ENCODE measurements at regions not wholly inside any gene's neighbourhood (a gene's known extent, or its start where the extent isn't known, plus 50 kb on each side); places are given as distances from the start of the nearest gene placed in this dataset.

DNA sequence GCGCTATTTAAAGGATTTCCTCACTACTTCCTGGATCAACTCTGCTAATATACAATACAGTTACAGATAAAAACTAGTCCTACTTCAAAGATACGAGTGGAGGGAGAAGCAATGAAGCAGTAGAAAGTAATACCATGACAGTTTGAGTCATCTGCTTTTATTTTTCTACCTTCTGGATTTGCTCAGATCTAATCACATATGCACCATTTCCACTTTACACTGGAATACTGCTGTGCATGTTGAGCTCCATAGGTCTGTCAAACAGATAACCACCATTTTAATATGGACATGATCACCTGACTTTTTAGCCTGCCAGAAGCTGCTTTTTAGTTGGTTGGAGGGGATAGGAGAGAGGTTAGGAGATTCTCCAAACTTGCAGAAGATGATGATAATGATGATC, 92.5 kb downstream of the MMUT start:
- intact Hi-C loops (cut with DNase I), result no loop called here
- DNase-seq (ENCODE audit: low spot score in 2 of 2), result no peak
- H3K27ac ChIP-seq, result no peak overlapping the region
- H3K9me3 ChIP-seq, result no peaks in the 10 kb centered on the region
- H3K4me1 ChIP-seq, result no peaks in the 10 kb centered on the region
- no peaks in the 10 kb centered on the region for H3K36me3 ChIP-seq
- no peak overlapping the region for H3K4me3 ChIP-seq
- TF ChIP-seq, protein P1, sequence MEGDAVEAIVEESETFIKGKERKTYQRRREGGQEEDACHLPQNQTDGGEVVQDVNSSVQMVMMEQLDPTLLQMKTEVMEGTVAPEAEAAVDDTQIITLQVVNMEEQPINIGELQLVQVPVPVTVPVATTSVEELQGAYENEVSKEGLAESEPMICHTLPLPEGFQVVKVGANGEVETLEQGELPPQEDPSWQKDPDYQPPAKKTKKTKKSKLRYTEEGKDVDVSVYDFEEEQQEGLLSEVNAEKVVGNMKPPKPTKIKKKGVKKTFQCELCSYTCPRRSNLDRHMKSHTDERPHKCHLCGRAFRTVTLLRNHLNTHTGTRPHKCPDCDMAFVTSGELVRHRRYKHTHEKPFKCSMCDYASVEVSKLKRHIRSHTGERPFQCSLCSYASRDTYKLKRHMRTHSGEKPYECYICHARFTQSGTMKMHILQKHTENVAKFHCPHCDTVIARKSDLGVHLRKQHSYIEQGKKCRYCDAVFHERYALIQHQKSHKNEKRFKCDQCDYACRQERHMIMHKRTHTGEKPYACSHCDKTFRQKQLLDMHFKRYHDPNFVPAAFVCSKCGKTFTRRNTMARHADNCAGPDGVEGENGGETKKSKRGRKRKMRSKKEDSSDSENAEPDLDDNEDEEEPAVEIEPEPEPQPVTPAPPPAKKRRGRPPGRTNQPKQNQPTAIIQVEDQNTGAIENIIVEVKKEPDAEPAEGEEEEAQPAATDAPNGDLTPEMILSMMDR (IDR thresholded peaks at IDR 0.05), result no peak
- no peaks in the 10 kb centered on the region for H3K27me3 ChIP-seq

DNA sequence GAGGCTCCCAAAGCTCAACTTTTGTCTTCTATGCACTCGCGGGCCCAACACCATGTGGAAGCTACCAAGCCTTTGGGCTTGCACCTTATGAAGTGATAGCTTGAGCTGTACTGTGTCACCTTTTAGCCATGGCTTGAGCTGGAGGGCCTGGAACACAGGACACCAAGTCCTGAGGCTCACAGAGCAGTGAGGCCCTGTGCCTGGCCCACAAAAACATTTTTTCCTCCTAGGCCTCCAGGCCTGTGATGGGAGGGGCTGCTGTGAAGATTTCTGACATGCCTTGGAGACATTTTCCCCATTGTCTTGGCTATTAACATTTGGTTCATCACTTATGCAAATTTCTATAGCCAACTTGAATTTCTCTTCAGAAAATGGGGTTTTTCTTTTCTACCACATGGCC, 96.5 kb downstream of the MMUT start:
- H3K36me3 ChIP-seq, result no peaks in the 10 kb centered on the region

DNA sequence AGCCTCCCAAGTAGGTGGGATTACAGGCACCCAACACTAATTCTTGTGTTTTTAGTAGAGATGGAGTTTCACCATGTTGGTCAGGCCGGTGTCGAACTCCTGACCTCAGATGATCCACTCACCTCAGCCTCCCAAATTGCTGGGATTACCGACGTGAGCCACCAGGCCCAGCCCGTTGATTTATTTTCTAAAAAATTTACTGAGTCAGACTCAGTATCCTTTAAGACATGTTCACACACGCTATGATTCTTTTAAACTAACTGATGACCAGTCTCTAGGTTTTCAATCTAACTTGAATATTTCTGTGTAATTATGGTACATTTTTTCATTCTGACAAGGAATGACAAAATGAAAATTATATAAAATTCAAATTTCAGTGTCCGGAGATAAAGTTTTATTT, 114.5 kb downstream of the MMUT start:
- Histone ChIP-seq H3K4me1 (no peaks in the 10 kb centered on the region), H3K36me3 (no peaks in the 10 kb centered on the region), H3K4me3 (no peak overlapping the region), H3K27ac (no peak overlapping the region), H3K9me3 (peaks cover 0 to 9% of the 10 kb centered on the region in 2 donors), H3K27me3 (no peaks in the 10 kb centered on the region)
- intact Hi-C loops (cut with DNase I), result no loop called here
- TF ChIP-seq, protein P1 (IDR thresholded peaks at IDR 0.05), result no peak
- no peak for DNase-seq (ENCODE audit: low spot score in 2 of 2)

More for the DNA sequence above, 96.5 kb downstream of the MMUT start:
- DNase-seq (ENCODE audit: low spot score in 2 of 2), result no peak
- Histone ChIP-seq H3K4me3 (no peak overlapping the region), H3K27ac (no peak overlapping the region), H3K4me1 (no peaks in the 10 kb centered on the region), H3K27me3 (no peaks in the 10 kb centered on the region), H3K9me3 (no peaks in the 10 kb centered on the region)
- intact Hi-C loops (cut with DNase I), result no loop called here
- TF ChIP-seq, protein P1 (IDR thresholded peaks at IDR 0.05), result no peak

DNA sequence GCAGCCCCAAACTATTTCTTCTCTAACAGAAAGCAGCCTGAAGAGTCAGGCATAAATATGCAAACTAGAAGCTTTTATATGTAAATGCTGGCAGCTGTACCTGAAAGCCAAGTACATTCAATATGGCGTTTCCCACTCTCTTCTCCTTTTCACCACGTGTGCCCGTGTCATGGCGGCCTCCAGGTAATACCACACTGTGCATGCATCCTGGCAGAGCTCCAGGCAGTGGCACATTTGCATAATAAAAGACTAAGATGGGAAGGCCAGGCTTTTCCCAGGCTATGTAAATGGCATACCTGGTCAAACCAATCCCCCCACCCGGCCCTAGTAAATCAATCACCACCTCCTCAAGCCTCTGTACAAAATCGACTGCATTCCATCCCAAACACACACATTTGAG, 120.6 kb downstream of the MMUT start:
- no peaks in the 10 kb centered on the region for H3K36me3 ChIP-seq
- no peaks in the 10 kb centered on the region for H3K9me3 ChIP-seq
- TF ChIP-seq, protein P1 (IDR thresholded peaks at IDR 0.05), result no peak
- H3K4me1 ChIP-seq, result no peaks in the 10 kb centered on the region
- H3K4me3 ChIP-seq, result no peak overlapping the region
- no peak for DNase-seq (ENCODE audit: low spot score in 2 of 2)
- intact Hi-C loops (cut with DNase I), result no loop called here
- no peak overlapping the region for H3K27ac ChIP-seq
- no peaks in the 10 kb centered on the region for H3K27me3 ChIP-seq

DNA sequence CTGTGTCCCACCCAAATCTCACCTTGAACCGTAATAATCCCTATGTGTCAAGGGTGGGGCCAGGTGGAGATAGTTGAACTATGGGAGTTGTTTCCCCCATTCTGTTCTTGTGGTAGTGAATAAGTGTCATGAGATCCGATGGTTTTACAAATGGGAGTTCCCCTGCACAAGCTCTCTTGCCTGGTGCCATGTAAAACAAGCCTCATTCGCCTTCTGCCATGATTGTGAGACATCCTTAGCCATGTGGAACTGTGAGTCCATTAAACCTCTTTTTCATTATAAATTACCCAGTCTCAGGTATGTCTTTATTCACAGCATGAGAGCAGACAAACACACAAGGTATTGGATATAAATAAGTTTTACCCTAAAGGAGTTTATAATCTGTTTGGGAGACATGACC, 121.2 kb downstream of the MMUT start:
- Histone ChIP-seq H3K27ac (no peak overlapping the region), H3K36me3 (no peaks in the 10 kb centered on the region), H3K9me3 (no peaks in the 10 kb centered on the region), H3K4me3 (no peak overlapping the region), H3K4me1 (no peaks in the 10 kb centered on the region), H3K27me3 (no peaks in the 10 kb centered on the region)
- TF ChIP-seq, protein P1 (IDR thresholded peaks at IDR 0.05), result no peak
- intact Hi-C loops (cut with DNase I), result no loop called here
- DNase-seq (ENCODE audit: low spot score in 2 of 2), result no peak

DNA sequence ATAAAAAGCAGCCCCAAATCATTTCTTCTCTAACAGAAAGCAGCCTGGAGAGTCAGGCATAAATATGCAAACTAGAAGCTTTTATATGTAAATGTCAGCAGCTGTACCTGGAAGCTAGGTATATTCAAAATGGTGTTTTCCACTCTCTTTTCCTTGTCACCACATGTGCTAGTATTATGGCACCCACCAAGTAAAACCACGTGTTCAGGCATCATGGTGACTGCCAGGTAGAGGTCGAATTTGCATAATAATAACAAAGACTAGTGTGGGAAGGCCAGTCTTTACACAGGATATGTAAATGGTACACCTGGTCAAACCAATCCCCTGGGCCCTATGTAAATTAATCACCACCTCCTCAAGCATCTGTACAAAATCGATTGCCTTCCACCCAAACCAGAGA, 124.0 kb downstream of the MMUT start:
- Histone ChIP-seq H3K9me3 (no peaks in the 10 kb centered on the region), H3K4me3 (no peak overlapping the region), H3K36me3 (no peaks in the 10 kb centered on the region), H3K4me1 (no peaks in the 10 kb centered on the region), H3K27ac (no peak overlapping the region), H3K27me3 (no peaks in the 10 kb centered on the region)
- TF ChIP-seq, protein P1 (IDR thresholded peaks at IDR 0.05), result no peak
- DNase-seq (ENCODE audit: low spot score in 2 of 2), result no peak
- intact Hi-C loops (cut with DNase I), result no loop called here

All from ascending aorta (tissue), 2 donors.